GM23338 (cell line): ENCODE measurements at regions not wholly inside any gene's neighbourhood (a gene's known extent, or its start where the extent isn't known, plus 50 kb on each side); places are given as distances from the start of the nearest gene placed in this dataset.

Experiments
- CREB1 ChIP-seq: fragments of 250-450 bp; sonication (Bioruptor Pico); IDR thresholded peaks from 2 replicates; pipeline ENCODE4 v1.5.0; 2020; ENCODE audit warnings: low read depth, mild to moderate bottlenecking, moderate library complexity
- EZH2 ChIP-seq: fragments of 200-600 bp; sonication (generic); IDR thresholded peaks from one replicate; pipeline ENCODE4 v1.8.0; 2017; ENCODE audit warnings: antibody characterized with exemption, mild to moderate bottlenecking, low read depth; ENCODE audit not compliant: unreplicated experiment
- POLR2AphosphoS5 ChIP-seq: IDR thresholded peaks from 2 replicates; pipeline ENCODE4 v1.6.1; 2016; ENCODE audit warnings: antibody characterized with exemption, low read depth
- TF ChIP-seq, protein P1 (sequence below), 2 experiments: fragments of 200-600 bp in 1 of 2; sonication (generic) in 1 of 2; conservative IDR thresholded peaks; 2 replicates each; pipeline versions ENCODE4 v1.5.1 to v1.6.1; 2016 to 2017; ENCODE audit warnings: antibody characterized with exemption in 2 of 2, low read depth in 2 of 2, mild to moderate bottlenecking in 2 of 2, moderate library complexity in 1 of 2

DNA sequence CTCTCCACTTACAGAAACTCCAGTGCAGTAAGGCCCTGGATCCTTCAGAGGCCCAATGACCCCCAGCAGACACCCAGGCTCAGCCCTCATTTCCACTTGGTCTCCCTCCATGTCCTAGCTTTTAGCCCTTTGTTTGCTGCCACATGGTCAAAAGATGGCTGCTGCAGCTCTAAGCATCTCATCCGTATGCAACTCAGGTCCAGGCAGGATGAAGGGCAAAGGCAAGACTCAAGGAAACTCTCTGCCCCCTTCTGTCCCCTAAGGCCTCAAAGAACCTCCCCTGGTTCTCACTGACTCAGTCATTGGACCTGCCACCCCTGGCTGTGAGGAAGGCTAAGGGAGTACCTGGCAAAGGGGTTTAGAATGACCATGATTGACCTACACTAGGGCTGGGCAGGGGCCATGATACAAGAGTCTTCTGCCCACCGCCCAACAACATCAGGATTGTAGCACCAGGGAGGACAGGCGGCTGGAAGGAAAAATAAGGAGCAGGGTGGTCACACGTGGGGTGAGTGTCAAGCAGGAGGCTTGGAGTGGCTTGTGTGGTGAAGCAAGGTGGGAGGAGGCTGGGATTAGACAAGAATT is 303.8 kb upstream of the ZMIZ1 start:
- TF ChIP-seq EZH2: no peak
- TF ChIP-seq CREB1: no peak
- TF ChIP-seq, protein P1, sequence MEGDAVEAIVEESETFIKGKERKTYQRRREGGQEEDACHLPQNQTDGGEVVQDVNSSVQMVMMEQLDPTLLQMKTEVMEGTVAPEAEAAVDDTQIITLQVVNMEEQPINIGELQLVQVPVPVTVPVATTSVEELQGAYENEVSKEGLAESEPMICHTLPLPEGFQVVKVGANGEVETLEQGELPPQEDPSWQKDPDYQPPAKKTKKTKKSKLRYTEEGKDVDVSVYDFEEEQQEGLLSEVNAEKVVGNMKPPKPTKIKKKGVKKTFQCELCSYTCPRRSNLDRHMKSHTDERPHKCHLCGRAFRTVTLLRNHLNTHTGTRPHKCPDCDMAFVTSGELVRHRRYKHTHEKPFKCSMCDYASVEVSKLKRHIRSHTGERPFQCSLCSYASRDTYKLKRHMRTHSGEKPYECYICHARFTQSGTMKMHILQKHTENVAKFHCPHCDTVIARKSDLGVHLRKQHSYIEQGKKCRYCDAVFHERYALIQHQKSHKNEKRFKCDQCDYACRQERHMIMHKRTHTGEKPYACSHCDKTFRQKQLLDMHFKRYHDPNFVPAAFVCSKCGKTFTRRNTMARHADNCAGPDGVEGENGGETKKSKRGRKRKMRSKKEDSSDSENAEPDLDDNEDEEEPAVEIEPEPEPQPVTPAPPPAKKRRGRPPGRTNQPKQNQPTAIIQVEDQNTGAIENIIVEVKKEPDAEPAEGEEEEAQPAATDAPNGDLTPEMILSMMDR (conservative IDR thresholded peaks at IDR 0.05; ENCODE audit: low read depth in 2 of 2): no peak
- TF ChIP-seq POLR2AphosphoS5: no peak
